T-cell (primary cell): ENCODE measurements at regions not wholly inside any gene's neighbourhood (a gene's known extent, or its start where the extent isn't known, plus 50 kb on each side); places are given as distances from the start of the nearest gene placed in this dataset.

Experiments
- ATAC-seq, 4 experiments: fragments of 200-7000 bp in 3 of 4; fragments of 150-1000 bp in 1 of 4; cut with Tn5 transposase; replicated peaks in 1 of 4; 1 replicate in 3 of 4; 2 replicates in 1 of 4; pipeline ENCODE4 v1.10.0; 2021; ENCODE audit warnings: moderate library complexity in 3 of 4, mild to moderate bottlenecking in 2 of 4, moderate number of reproducible peaks in 1 of 4
- CTCF ChIA-PET, 2 donors: fragments of 300-600 bp; sonication (Branson Sonifier 250); formaldehyde crosslinking; loops; one replicate each; lab custom pipeline; 2022; ENCODE audit warnings: antibody characterized with exemption in 2 of 2; lab: Charles Lee
- POLR2A ChIA-PET, 2 donors: fragments of 300-600 bp; sonication (Branson Sonifier 250); formaldehyde crosslinking; loops; one replicate each; lab custom pipeline; 2022; ENCODE audit warnings: antibody characterized with exemption in 2 of 2; lab: Charles Lee
- DNase-seq, 35 experiments: peaks; one replicate each; pipeline versions ENCODE4 v3.0.0 to v3.0.0-alpha.2; 2013 to 2023
- H3K27ac ChIP-seq: one replicate; pipeline ENCODE4 v1.5.1; 2013; ENCODE audit warnings: low read length
- H3K27me3 ChIP-seq, 2 experiments: replicated peaks in 1 of 2; 1 replicate in 1 of 2; 2 replicates in 1 of 2; pipeline versions ENCODE4 v1.6.1 to v1.7.0; 2013; ENCODE audit warnings: low read length in 1 of 2, mixed read lengths in 1 of 2; ENCODE audit not compliant: control insufficient read depth in 2 of 2, insufficient read depth in 2 of 2; ENCODE audit errors: extremely low read depth in 1 of 2
- H3K36me3 ChIP-seq, 2 donors: 1 replicate in 1 of 2; 2 replicates in 1 of 2; pipeline versions ENCODE4 v1.6.1 to v1.7.0; 2013; ENCODE audit warnings: low read length in 1 of 2; ENCODE audit not compliant: control insufficient read depth in 2 of 2, insufficient read depth in 1 of 2; ENCODE audit errors: extremely low read depth in 1 of 2
- H3K4me1 ChIP-seq, 2 experiments: 1 replicate in 1 of 2; 2 replicates in 1 of 2; pipeline versions ENCODE4 v1.6.1 to v1.7.0; 2013; ENCODE audit warnings: low read length in 2 of 2, mixed read lengths in 1 of 2; ENCODE audit not compliant: insufficient read depth in 2 of 2, control insufficient read depth in 1 of 2; ENCODE audit errors: extremely low read depth in 1 of 2
- H3K4me3 ChIP-seq, 2 donors: 1 replicate in 1 of 2; 2 replicates in 1 of 2; pipeline versions ENCODE4 v1.5.1 to v1.7.0; 2013; ENCODE audit warnings: mild to moderate bottlenecking in 2 of 2, low read length in 1 of 2, moderate library complexity in 1 of 2; ENCODE audit not compliant: control insufficient read depth in 1 of 2; ENCODE audit errors: extremely low read depth in 1 of 2
- H3K9me3 ChIP-seq: 2 replicates; pipeline ENCODE4 v1.7.0; 2013
- H3K27ac Mint-ChIP-seq, 2 donors: one replicate each; pipeline ENCODE4 v1.8.0; 2020 to 2021; ENCODE audit warnings: mild to moderate bottlenecking in 2 of 2, mixed read lengths in 2 of 2
- H3K27me3 Mint-ChIP-seq, 2 donors: one replicate each; pipeline ENCODE4 v1.8.0; 2021 to 2022; ENCODE audit warnings: mixed read lengths in 2 of 2
- H3K36me3 Mint-ChIP-seq: one replicate; pipeline ENCODE4 v1.8.0; 2021; ENCODE audit warnings: mixed read lengths
- H3K4me1 Mint-ChIP-seq, 3 donors: one replicate each; pipeline ENCODE4 v1.8.0; 2020 to 2022; ENCODE audit warnings: mixed read lengths in 3 of 3, mild to moderate bottlenecking in 1 of 3
- H3K4me3 Mint-ChIP-seq, 3 donors: one replicate each; pipeline ENCODE4 v1.8.0; 2020 to 2022; ENCODE audit warnings: mild to moderate bottlenecking in 3 of 3, mixed read lengths in 3 of 3, moderate library complexity in 3 of 3
- H3K9me3 Mint-ChIP-seq, 3 donors: one replicate each; pipeline ENCODE4 v1.8.0; 2020 to 2022; ENCODE audit warnings: mixed read lengths in 3 of 3
- WGBS: methylation state at CpG from one replicate; pipeline ENCODE4 v1.1.5; 2013; ENCODE audit warnings: missing lambda C conversion rate; ENCODE audit not compliant: insufficient coverage; 5-methylcytosine and 5-hydroxymethylcytosine counted together

DNA sequence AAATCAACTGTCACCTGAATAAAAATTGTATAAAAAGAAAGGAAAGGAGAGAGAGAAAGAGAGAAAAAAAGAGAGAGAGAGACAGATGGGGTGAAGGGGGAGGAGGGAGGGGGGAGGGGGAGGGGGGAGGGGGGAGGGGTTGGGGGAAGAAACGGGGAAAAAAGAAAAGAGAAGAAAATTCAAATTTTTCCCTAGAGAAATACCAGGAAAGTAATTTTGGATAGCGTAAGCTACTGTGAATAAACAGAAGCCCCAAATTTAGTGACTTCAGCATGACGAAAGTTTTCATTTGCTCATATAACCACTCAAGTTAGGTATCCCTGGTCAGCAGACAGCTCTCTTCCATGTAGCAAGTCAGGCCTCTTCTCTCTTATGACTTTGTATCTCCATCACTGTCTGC is 289.4 kb upstream of the MYOCD start:
- POLR2A ChIA-PET = no interaction called here
- Mint-ChIP-seq H3K4me3 (no peak overlapping the region), H3K9me3 (peaks cover 3 to 16% (median 9%) of the 10 kb centered on the region in 3 donors), H3K27ac (no peak overlapping the region), H3K4me1 (no peaks in the 10 kb centered on the region), H3K36me3 (no peaks in the 10 kb centered on the region), H3K27me3 (no peaks in the 10 kb centered on the region)
- CTCF ChIA-PET = no interaction called here
- DNase-seq = no peak
- H3K27ac ChIP-seq = no peak overlapping the region
- ATAC-seq = no peak
- H3K4me1 ChIP-seq = no peaks in the 10 kb centered on the region
- H3K4me3 ChIP-seq = no peak overlapping the region
- WGBS = 94% methylated on average over 2 of the region's 3 CpGs
- no peaks in the 10 kb centered on the region for H3K9me3 ChIP-seq
- no peaks in the 10 kb centered on the region for H3K27me3 ChIP-seq
- no peaks in the 10 kb centered on the region for H3K36me3 ChIP-seq

DNA sequence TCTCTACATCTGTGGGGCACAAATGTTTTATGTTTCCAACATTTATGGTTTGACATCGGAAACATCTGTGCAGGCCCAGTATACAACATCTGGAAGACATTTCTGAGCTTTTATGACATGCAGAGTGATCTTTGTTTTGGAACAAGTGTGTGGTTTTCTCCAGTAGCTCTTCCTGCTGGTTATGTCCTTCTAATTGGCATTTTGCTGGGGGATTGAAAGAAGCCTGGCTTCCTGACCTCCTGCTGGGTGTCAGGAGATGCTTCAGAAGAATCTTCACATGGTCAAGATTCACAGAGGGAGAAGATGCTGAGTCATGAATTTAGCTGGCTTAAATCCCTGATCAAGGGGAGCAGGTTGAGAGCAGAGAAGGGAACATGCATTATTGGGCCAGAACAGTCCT is 279.5 kb upstream of the MYOCD start:
- ChIA-PET CTCF (no interaction called here), POLR2A (no interaction called here)
- no peaks in the 10 kb centered on the region for H3K9me3 ChIP-seq
- Mint-ChIP-seq H3K4me3 (no peak overlapping the region), H3K27me3 (no peaks in the 10 kb centered on the region), H3K4me1 (no peaks in the 10 kb centered on the region), H3K9me3 (peaks cover 0 to 7% (median 4%) of the 10 kb centered on the region in 3 donors), H3K36me3 (no peaks in the 10 kb centered on the region), H3K27ac (no peak overlapping the region)
- no peaks in the 10 kb centered on the region for H3K4me1 ChIP-seq
- H3K27me3 ChIP-seq = no peaks in the 10 kb centered on the region
- no CpG with 5 or more reads among the region's 1 CpG for WGBS
- H3K36me3 ChIP-seq = no peaks in the 10 kb centered on the region
- no peak for ATAC-seq
- DNase-seq = no peak
- no peak overlapping the region for H3K4me3 ChIP-seq
- no peak overlapping the region for H3K27ac ChIP-seq

DNA sequence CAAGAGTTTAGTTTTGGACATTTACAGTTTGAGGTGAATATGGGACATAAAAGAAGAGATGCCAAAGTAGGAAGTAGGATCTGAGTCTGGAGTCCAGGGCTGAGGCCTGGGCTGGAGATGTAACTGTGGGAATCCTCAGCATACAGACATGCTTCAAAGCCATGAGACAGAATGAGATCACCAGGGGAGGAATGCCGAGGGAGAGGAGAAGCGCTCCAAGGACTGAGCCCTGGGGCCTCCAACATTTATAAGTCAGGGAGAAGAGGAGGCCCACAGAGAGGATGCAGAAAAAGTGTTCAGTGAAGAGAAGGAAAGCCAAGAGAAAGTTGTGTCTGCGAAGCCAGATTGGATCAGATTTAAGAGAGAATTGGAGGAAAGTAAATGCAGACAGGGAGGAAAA is 277.5 kb upstream of the MYOCD start:
- POLR2A ChIA-PET = no interaction called here
- H3K27me3 ChIP-seq = no peaks in the 10 kb centered on the region
- Mint-ChIP-seq H3K27me3 (no peaks in the 10 kb centered on the region), H3K4me1 (no peaks in the 10 kb centered on the region), H3K9me3 (peaks cover 0 to 7% (median 0%) of the 10 kb centered on the region in 3 donors), H3K36me3 (no peaks in the 10 kb centered on the region), H3K27ac (no peak overlapping the region), H3K4me3 (no peak overlapping the region)
- H3K36me3 ChIP-seq = no peaks in the 10 kb centered on the region
- CTCF ChIA-PET = no interaction called here
- no peak overlapping the region for H3K27ac ChIP-seq
- H3K9me3 ChIP-seq = no peaks in the 10 kb centered on the region
- no peak for DNase-seq
- H3K4me3 ChIP-seq = no peak overlapping the region
- WGBS = 90% methylated on average over 3 of the region's 3 CpGs
- ATAC-seq = no peak
- no peaks in the 10 kb centered on the region for H3K4me1 ChIP-seq

DNA sequence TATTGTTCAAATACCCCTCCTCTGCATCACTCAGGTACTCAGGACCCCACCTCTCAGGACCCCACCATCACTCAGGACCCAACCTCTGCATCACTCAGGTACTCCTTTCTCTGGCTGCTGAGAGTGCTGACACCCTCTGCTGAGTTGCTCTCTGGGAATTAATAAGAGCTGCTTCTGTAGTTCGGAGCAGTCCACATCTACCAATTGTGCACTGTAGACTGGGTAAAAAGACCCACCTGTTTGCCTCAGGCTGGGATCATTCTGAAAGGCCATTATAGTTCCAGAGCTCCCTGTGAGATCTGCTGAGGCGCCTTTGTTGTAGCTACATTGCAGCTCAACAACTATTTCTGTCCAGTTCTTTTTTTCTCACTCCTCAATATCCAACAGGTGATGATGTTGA is 276.3 kb upstream of the MYOCD start:
- no peak overlapping the region for H3K27ac ChIP-seq
- POLR2A ChIA-PET = no interaction called here
- Mint-ChIP-seq H3K27ac (no peak overlapping the region), H3K36me3 (no peaks in the 10 kb centered on the region), H3K9me3 (peaks cover 0 to 5% (median 4%) of the 10 kb centered on the region in 3 donors), H3K4me1 (no peaks in the 10 kb centered on the region), H3K27me3 (no peaks in the 10 kb centered on the region), H3K4me3 (no peak overlapping the region)
- no peaks in the 10 kb centered on the region for H3K9me3 ChIP-seq
- no peaks in the 10 kb centered on the region for H3K36me3 ChIP-seq
- no peak for DNase-seq
- 73% methylated on average over 2 of the region's 2 CpGs for WGBS
- H3K27me3 ChIP-seq = no peaks in the 10 kb centered on the region
- CTCF ChIA-PET = no interaction called here
- no peak overlapping the region for H3K4me3 ChIP-seq
- ATAC-seq = no peak
- H3K4me1 ChIP-seq = no peaks in the 10 kb centered on the region

DNA sequence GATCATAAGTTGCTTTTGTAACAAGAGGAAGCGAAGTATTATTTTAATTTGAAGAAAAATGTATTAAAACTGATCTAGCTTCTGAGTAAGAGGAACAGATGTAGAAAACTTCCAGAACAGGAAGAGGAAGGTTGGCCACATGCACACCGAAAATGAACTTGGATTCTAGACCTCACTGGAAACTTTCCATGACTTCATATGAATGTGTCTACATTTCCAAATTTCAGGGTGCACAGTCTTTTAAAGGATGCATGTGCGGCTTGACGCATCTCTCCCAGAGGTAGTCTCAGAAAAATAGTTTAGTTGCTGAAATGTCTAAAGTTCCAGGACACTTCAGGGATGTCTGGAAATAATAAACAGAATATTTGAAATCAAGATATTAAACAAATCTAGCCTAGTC is 275.1 kb upstream of the MYOCD start:
- Histone ChIP-seq H3K9me3 (no peaks in the 10 kb centered on the region), H3K27me3 (no peaks in the 10 kb centered on the region), H3K36me3 (no peaks in the 10 kb centered on the region), H3K4me1 (no peaks in the 10 kb centered on the region), H3K4me3 (no peak overlapping the region), H3K27ac (no peak overlapping the region)
- Mint-ChIP-seq H3K4me1 (no peaks in the 10 kb centered on the region), H3K27me3 (no peaks in the 10 kb centered on the region), H3K9me3 (peaks cover 0 to 11% (median 6%) of the 10 kb centered on the region in 3 donors), H3K27ac (no peak overlapping the region), H3K36me3 (no peaks in the 10 kb centered on the region), H3K4me3 (no peak overlapping the region)
- no peak for DNase-seq
- 36% methylated on average over 2 of the region's 4 CpGs for WGBS
- no peak for ATAC-seq
- CTCF ChIA-PET = no interaction called here
- POLR2A ChIA-PET = no interaction called here

DNA sequence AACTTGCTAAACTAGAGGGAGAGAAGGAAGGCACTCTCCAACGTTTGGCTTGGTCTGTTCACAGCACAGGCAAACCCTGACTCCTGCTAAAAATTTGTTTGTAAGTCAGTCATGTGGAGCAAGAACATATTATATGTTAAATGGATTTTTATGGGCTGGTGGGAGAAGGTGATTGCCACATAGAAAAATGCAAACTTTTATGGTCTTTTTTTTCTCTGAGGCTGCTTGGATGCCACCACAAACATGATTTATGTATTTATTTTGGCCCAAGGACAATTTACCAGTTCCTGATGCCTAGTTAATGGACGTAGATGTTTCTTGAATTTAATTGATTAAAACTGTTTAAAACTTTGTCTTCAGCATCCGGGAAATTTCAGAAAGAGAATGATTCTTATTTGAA is 274.2 kb upstream of the MYOCD start:
- ChIA-PET POLR2A (no interaction called here), CTCF (no interaction called here)
- no peaks in the 10 kb centered on the region for H3K36me3 Mint-ChIP-seq
- no peaks in the 10 kb centered on the region for H3K4me1 Mint-ChIP-seq
- no peak overlapping the region for H3K27ac ChIP-seq
- no peaks in the 10 kb centered on the region for H3K4me1 ChIP-seq
- H3K9me3 ChIP-seq = no peaks in the 10 kb centered on the region
- no peaks in the 10 kb centered on the region for H3K27me3 ChIP-seq
- no peak overlapping the region for H3K27ac Mint-ChIP-seq
- H3K4me3 ChIP-seq = no peak overlapping the region
- peaks cover 4 to 14% (median 6%) of the 10 kb centered on the region in 3 donors for H3K9me3 Mint-ChIP-seq
- no peak for DNase-seq
- WGBS = 0% methylated on average over 1 of the region's 3 CpGs
- H3K27me3 Mint-ChIP-seq = no peaks in the 10 kb centered on the region
- H3K36me3 ChIP-seq = no peaks in the 10 kb centered on the region
- ATAC-seq = no peak
- H3K4me3 Mint-ChIP-seq = no peak overlapping the region

DNA sequence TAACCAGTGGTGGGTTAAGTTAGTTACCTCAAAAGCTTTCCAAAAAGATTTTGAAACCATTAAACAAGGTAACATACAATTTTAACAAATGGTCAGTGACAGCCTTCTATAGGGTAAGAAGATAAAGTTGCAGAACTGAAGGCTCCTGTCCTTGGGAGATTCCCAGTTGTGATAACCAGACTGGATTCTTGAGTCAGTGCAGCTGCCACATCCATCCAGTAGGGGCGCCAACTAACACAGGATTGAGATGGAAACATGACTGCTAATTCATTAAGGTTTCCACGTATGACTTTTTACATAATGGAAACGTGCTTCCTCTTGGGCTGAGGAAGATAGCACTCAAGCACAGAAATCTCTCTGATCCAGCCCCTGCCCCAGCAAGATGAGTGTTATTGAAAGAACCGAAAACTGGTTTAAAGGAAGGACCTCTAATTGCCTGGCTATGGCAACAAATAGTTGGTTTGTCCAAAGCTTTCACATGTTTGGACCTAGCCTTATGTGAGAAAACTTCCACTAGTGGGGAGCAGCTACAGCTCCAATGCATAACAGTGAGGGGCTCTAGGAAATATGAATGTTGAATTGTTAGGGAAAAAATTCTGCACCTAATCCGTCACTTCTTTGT is 269.8 kb upstream of the MYOCD start:
- Mint-ChIP-seq H3K4me1 (no peaks in the 10 kb centered on the region), H3K27me3 (no peaks in the 10 kb centered on the region), H3K9me3 (peaks cover 6 to 15% (median 10%) of the 10 kb centered on the region in 3 donors), H3K27ac (no peak overlapping the region), H3K4me3 (no peak overlapping the region), H3K36me3 (no peaks in the 10 kb centered on the region)
- no peak for ATAC-seq
- ChIA-PET POLR2A (no interaction called here), CTCF (no interaction called here)
- no peaks in the 10 kb centered on the region for H3K4me1 ChIP-seq
- no peak overlapping the region for H3K27ac ChIP-seq
- no peaks in the 10 kb centered on the region for H3K9me3 ChIP-seq
- WGBS = 49% methylated on average over 2 of the region's 5 CpGs
- no peaks in the 10 kb centered on the region for H3K36me3 ChIP-seq
- no peak for DNase-seq
- H3K4me3 ChIP-seq = no peak overlapping the region
- no peaks in the 10 kb centered on the region for H3K27me3 ChIP-seq
